Mesodermal cell (in vitro differentiated cells): ENCODE measurements at regions not wholly inside any gene's neighbourhood (a gene's known extent, or its start where the extent isn't known, plus 50 kb on each side); places are given as distances from the start of the nearest gene placed in this dataset.
"Not testable (repeated sequence)": the region's sequence is repeated elsewhere in the genome, so short reads cannot be mapped to it uniquely, and the experiment has no call there.

Experiments
- H3K27ac ChIP-seq: 2 replicates; pipeline ENCODE4 v1.7.0; 2013; ENCODE audit warnings: mild to moderate bottlenecking, low read depth, low read length, moderate library complexity; ENCODE audit not compliant: severe bottlenecking
- H3K36me3 ChIP-seq: 2 replicates; pipeline ENCODE4 v1.7.1; 2013; ENCODE audit warnings: mild to moderate bottlenecking, low read length, moderate library complexity; ENCODE audit not compliant: control insufficient read depth, insufficient read depth
- H3K4me1 ChIP-seq: one replicate; pipeline ENCODE4 v1.7.1; 2013; ENCODE audit warnings: mild to moderate bottlenecking, low read length; ENCODE audit not compliant: insufficient read depth, control insufficient read depth, poor library complexity, severe bottlenecking
- H3K4me3 ChIP-seq: 2 replicates; pipeline ENCODE4 v1.7.0; 2013; ENCODE audit warnings: low read length, control low read depth, mild to moderate bottlenecking; ENCODE audit not compliant: insufficient read depth, poor library complexity, severe bottlenecking; ENCODE audit errors: extremely low read depth
- H3K9me3 ChIP-seq: 2 replicates; pipeline ENCODE4 v1.7.1; 2013; ENCODE audit warnings: mild to moderate bottlenecking, low read length, moderate library complexity; ENCODE audit not compliant: control insufficient read depth
- WGBS, 2 experiments: methylation state at CpG; one replicate each; pipeline ENCODE4 v1.1.5; 2013; ENCODE audit warnings: missing lambda C conversion rate in 2 of 2; ENCODE audit not compliant: insufficient coverage in 2 of 2; 5-methylcytosine and 5-hydroxymethylcytosine counted together

GRCh38 chr6:76992553-76992952 is 470.7 kb downstream of the HTR1B start:
- Histone ChIP-seq H3K36me3 (no peaks in the 10 kb centered on the region), H3K4me3 (no peak overlapping the region), H3K9me3 (no peaks in the 10 kb centered on the region), H3K4me1 (no peaks in the 10 kb centered on the region), H3K27ac (no peak overlapping the region)
- WGBS, 2 experiments, result 82 to 88% methylated on average over 8 to 9 of the region's 9 CpGs

- no peaks in the 10 kb centered on the region for H3K36me3 ChIP-seq
Observed at GRCh38 chr6:76984572-76984971, 478.7 kb downstream of the HTR1B start.

GRCh38 chr6:76982476-76983199 is 480.7 kb downstream of the HTR1B start:
- Histone ChIP-seq H3K27ac (no peak overlapping the region), H3K36me3 (no peaks in the 10 kb centered on the region), H3K4me3 (no peak overlapping the region), H3K4me1 (no peaks in the 10 kb centered on the region), H3K9me3 (no peaks in the 10 kb centered on the region)
- WGBS, 2 experiments, result 93 to 100% methylated on average over 3 of the region's 3 CpGs

More at GRCh38 chr6:76984572-76984971, 478.7 kb downstream of the HTR1B start:
- Histone ChIP-seq H3K4me1 (no peaks in the 10 kb centered on the region), H3K27ac (no peak overlapping the region), H3K4me3 (no peak overlapping the region), H3K9me3 (no peaks in the 10 kb centered on the region)

- Histone ChIP-seq H3K4me1 (no peaks in the 10 kb centered on the region), H3K4me3 (no peak overlapping the region), H3K9me3 (no peaks in the 10 kb centered on the region), H3K27ac (no peak overlapping the region), H3K36me3 (no peaks in the 10 kb centered on the region)
Observed at GRCh38 chr6:76972474-76972873, 490.8 kb downstream of the HTR1B start.

- H3K9me3 ChIP-seq, H3K4me1 ChIP-seq, H3K27ac ChIP-seq, H3K36me3 ChIP-seq, H3K4me3 ChIP-seq: not testable (repeated sequence)
- 85 to 88% methylated on average over 14 of the region's 15 CpGs for WGBS, 2 experiments
Observed at GRCh38 chr6:76959177-76959576, 504.1 kb downstream of the HTR1B start.

GRCh38 chr6:76942203-76942966 is 520.9 kb downstream of the HTR1B start:
- Histone ChIP-seq H3K4me1 (no peaks in the 10 kb centered on the region), H3K27ac (no peak overlapping the region), H3K4me3 (no peak overlapping the region), H3K9me3 (no peaks in the 10 kb centered on the region), H3K36me3 (no peaks in the 10 kb centered on the region)
- WGBS, 2 experiments, result 92% methylated on average over 1 to 2 of the region's 2 CpGs

GRCh38 chr6:76940191-76940590 is 523.1 kb downstream of the HTR1B start:
- no peak overlapping the region for H3K27ac ChIP-seq
- no peaks in the 10 kb centered on the region for H3K4me1 ChIP-seq
- H3K9me3 ChIP-seq, result no peaks in the 10 kb centered on the region
- H3K4me3 ChIP-seq, result no peak overlapping the region
- WGBS, 2 experiments, result no CpG with 5 or more reads among the region's 1 CpG
- no peaks in the 10 kb centered on the region for H3K36me3 ChIP-seq

- no peaks in the 10 kb centered on the region for H3K36me3 ChIP-seq
- no peaks in the 10 kb centered on the region for H3K9me3 ChIP-seq
- no peaks in the 10 kb centered on the region for H3K4me1 ChIP-seq
- no peak overlapping the region for H3K4me3 ChIP-seq
- no CpG with 5 or more reads among the region's 2 CpGs for WGBS, 2 experiments
- no peak overlapping the region for H3K27ac ChIP-seq
Observed at GRCh38 chr6:76914737-76915136, 548.6 kb downstream of the HTR1B start.

GRCh38 chr6:76905541-76905940 is 557.8 kb downstream of the HTR1B start:
- not testable (repeated sequence) for H3K4me1 ChIP-seq, H3K9me3 ChIP-seq
- WGBS, 2 experiments, result 85 to 96% methylated on average over 2 to 4 of the region's 6 CpGs

GRCh38 chr6:76892542-76892941 is 570.7 kb downstream of the HTR1B start:
- WGBS, 2 experiments, result no CpG with 5 or more reads among the region's 3 CpGs
- Histone ChIP-seq H3K9me3 (no peaks in the 10 kb centered on the region), H3K4me3 (no peak overlapping the region), H3K36me3 (no peaks in the 10 kb centered on the region), H3K4me1 (no peaks in the 10 kb centered on the region), H3K27ac (no peak overlapping the region)

More at GRCh38 chr6:76905541-76905940, 557.8 kb downstream of the HTR1B start:
- H3K27ac ChIP-seq, H3K36me3 ChIP-seq, H3K4me3 ChIP-seq: not testable (repeated sequence)

GRCh38 chr6:76888351-76888750 is 574.9 kb downstream of the HTR1B start:
- Histone ChIP-seq H3K4me1 (no peaks in the 10 kb centered on the region), H3K9me3 (no peaks in the 10 kb centered on the region), H3K36me3 (no peaks in the 10 kb centered on the region), H3K4me3 (no peak overlapping the region), H3K27ac (no peak overlapping the region)
